H1 (cell line): ENCODE measurements at regions not wholly inside any gene's neighbourhood (a gene's known extent, or its start where the extent isn't known, plus 50 kb on each side); places are given as distances from the start of the nearest gene placed in this dataset.

Experiments used
- CTCF ChIA-PET: fragments of 300-600 bp; sonication (Branson Sonifier 250); formaldehyde crosslinking; loops from one replicate; lab custom pipeline; 2021; ENCODE audit not compliant: partially characterized antibody; lab: Charles Lee
- POLR2A ChIA-PET: fragments of 300-600 bp; sonication (Branson Sonifier 250); formaldehyde crosslinking; loops from one replicate; lab custom pipeline; 2021; ENCODE audit warnings: inconsistent platforms; ENCODE audit not compliant: partially characterized antibody; lab: Charles Lee
- DNase-seq, 2 experiments: peaks; one replicate each; pipeline versions ENCODE4 v3.0.0 to v3.0.0-alpha.2; 2010 to 2022; ENCODE audit warnings: low spot score in 2 of 2, low read depth in 1 of 2, mixed read lengths in 1 of 2
- FAIRE-seq: peaks from 2 replicates; lab custom pipeline; 2011; peaks lifted over from hg19 to GRCh38; lab: Jason Lieb, UNC
- H2AFZ ChIP-seq: 2 replicates; pipeline ENCODE4 v1.8.1; 2012; ENCODE audit warnings: low read length, inconsistent platforms
- H2AK5ac ChIP-seq: 2 replicates; pipeline ENCODE4 v1.6.1; 2013; ENCODE audit warnings: low read depth, low read length
- H2BK120ac ChIP-seq: replicated peaks from 2 replicates; pipeline ENCODE3; 2013; ENCODE audit warnings: low read depth, low read length, inconsistent platforms
- H2BK12ac ChIP-seq: 2 replicates; pipeline ENCODE4 v1.6.1; 2013; ENCODE audit warnings: low read depth, low read length
- H2BK15ac ChIP-seq: 2 replicates; pipeline ENCODE4 v1.6.1; 2013; ENCODE audit warnings: low read length
- H2BK20ac ChIP-seq: 2 replicates; pipeline ENCODE4 v1.6.1; 2013; ENCODE audit warnings: low read length
- H2BK5ac ChIP-seq: 2 replicates; pipeline ENCODE4 v1.6.1; 2013; ENCODE audit warnings: low read depth, low read length
- H3K14ac ChIP-seq: 2 replicates; pipeline ENCODE4 v1.6.1; 2013; ENCODE audit warnings: inconsistent platforms; ENCODE audit not compliant: insufficient read length
- H3K18ac ChIP-seq: 2 replicates; pipeline ENCODE4 v1.6.1; 2013; ENCODE audit warnings: low read length; ENCODE audit errors: extremely low read depth
- H3K23ac ChIP-seq: 2 replicates; pipeline ENCODE4 v1.6.1; 2013; ENCODE audit warnings: inconsistent platforms; ENCODE audit not compliant: insufficient read length
- H3K23me2 ChIP-seq: 2 replicates; pipeline ENCODE4 v1.6.1; 2013; ENCODE audit warnings: low read depth, low read length
- H3K27ac ChIP-seq: 2 replicates; pipeline ENCODE4 v1.6.1; 2011; ENCODE audit warnings: low read depth, low read length, inconsistent platforms
- H3K27me3 ChIP-seq, 4 experiments: replicated peaks in 1 of 4; 1 replicate in 1 of 4; 2 replicates in 3 of 4; pipeline versions ENCODE4 v1.6.1 to v1.8.1; 2011 to 2013; ENCODE audit warnings: low read length in 3 of 4, mild to moderate bottlenecking in 3 of 4, inconsistent platforms in 2 of 4, mixed read lengths in 2 of 4, moderate library complexity in 1 of 4; ENCODE audit not compliant: control insufficient read depth in 3 of 4, insufficient read depth in 3 of 4; ENCODE audit errors: extremely low read depth in 1 of 4
- H3K36me3 ChIP-seq, 4 experiments: 2 replicates each; pipeline versions ENCODE4 v1.6.1 to v1.8.1; 2011 to 2013; ENCODE audit warnings: mild to moderate bottlenecking in 4 of 4, low read length in 3 of 4, moderate library complexity in 2 of 4, control low read depth in 1 of 4, inconsistent platforms in 1 of 4; ENCODE audit not compliant: insufficient read depth in 4 of 4, control insufficient read depth in 2 of 4
- H3K4ac ChIP-seq: replicated peaks from 2 replicates; pipeline ENCODE3; 2013; ENCODE audit warnings: low read length, low read depth, mixed read lengths, inconsistent platforms; ENCODE audit not compliant: insufficient read length
- H3K4me1 ChIP-seq, 4 experiments: replicated peaks in 1 of 4; 1 replicate in 1 of 4; 2 replicates in 3 of 4; pipeline versions ENCODE4 v1.6.1 to v1.8.1; 2011 to 2013; ENCODE audit warnings: low read length in 3 of 4, inconsistent platforms in 2 of 4, mixed read lengths in 1 of 4; ENCODE audit not compliant: insufficient read depth in 4 of 4, control insufficient read depth in 3 of 4
- H3K4me2 ChIP-seq, 2 experiments: 2 replicates each; pipeline versions ENCODE4 v1.6.1 to v1.8.1; 2011 to 2013; ENCODE audit warnings: low read depth in 2 of 2, low read length in 2 of 2, control low read depth in 1 of 2, inconsistent platforms in 1 of 2, mild to moderate bottlenecking in 1 of 2; ENCODE audit not compliant: insufficient read depth in 1 of 2
- H3K4me3 ChIP-seq, 4 experiments: fragments of 200-600, 300-600 bp in 1 of 4; sonication (generic), shearing (Covaris generic), sonication (Bioruptor Twin) in 1 of 4; 2 replicates each; pipeline versions ENCODE4 v1.5.1 to v1.8.1; 2011 to 2016; ENCODE audit warnings: low read length in 4 of 4, low read depth in 3 of 4, control low read depth in 2 of 4, inconsistent platforms in 2 of 4, mild to moderate bottlenecking in 2 of 4, mixed read lengths in 1 of 4, moderate library complexity in 1 of 4; ENCODE audit not compliant: insufficient read depth in 2 of 4; ENCODE audit errors: extremely low read depth in 1 of 4
- H3K56ac ChIP-seq: replicated peaks from 2 replicates; pipeline ENCODE3; 2013; ENCODE audit warnings: low read depth, mild to moderate bottlenecking, mixed read lengths, low read length, inconsistent platforms; ENCODE audit not compliant: insufficient read length
- H3K79me1 ChIP-seq: 2 replicates; pipeline ENCODE4 v1.6.1; 2013; ENCODE audit warnings: low read depth, low read length, control low read depth
- H3K79me2 ChIP-seq, 2 experiments: 2 replicates each; pipeline versions ENCODE4 v1.6.1 to v1.8.1; 2012 to 2013; ENCODE audit warnings: low read length in 2 of 2, mild to moderate bottlenecking in 2 of 2, inconsistent platforms in 1 of 2; ENCODE audit not compliant: insufficient read depth in 2 of 2, control insufficient read depth in 1 of 2
- H3K9ac ChIP-seq, 4 experiments: replicated peaks in 1 of 4; 1 replicate in 1 of 4; 2 replicates in 3 of 4; pipeline versions ENCODE4 v1.6.1 to v1.8.1; 2011 to 2013; ENCODE audit warnings: low read depth in 3 of 4, low read length in 3 of 4, control low read depth in 2 of 4, mild to moderate bottlenecking in 2 of 4, moderate library complexity in 2 of 4, inconsistent platforms in 1 of 4; ENCODE audit errors: extremely low read depth in 1 of 4
- H3K9me3 ChIP-seq, 2 experiments: 2 replicates each; pipeline versions ENCODE4 v1.6.1 to v1.8.1; 2012 to 2013; ENCODE audit warnings: mild to moderate bottlenecking in 2 of 2, moderate library complexity in 2 of 2, control low read depth in 1 of 2, inconsistent platforms in 1 of 2, low read depth in 1 of 2, low read length in 1 of 2, mixed read lengths in 1 of 2; ENCODE audit not compliant: insufficient read depth in 2 of 2
- H4K20me1 ChIP-seq, 2 experiments: replicated peaks in 1 of 2; 2 replicates each; pipeline versions ENCODE3 to v1.8.1; 2011 to 2013; ENCODE audit warnings: inconsistent platforms in 2 of 2, low read length in 2 of 2, mild to moderate bottlenecking in 1 of 2; ENCODE audit not compliant: insufficient read depth in 2 of 2, control insufficient read depth in 1 of 2
- H4K5ac ChIP-seq: 2 replicates; pipeline ENCODE4 v1.6.1; 2013; ENCODE audit warnings: low read length, low read depth, mixed read lengths, inconsistent platforms; ENCODE audit not compliant: insufficient read length
- H4K8ac ChIP-seq: 2 replicates; pipeline ENCODE4 v1.8.0; 2013; ENCODE audit warnings: mild to moderate bottlenecking, moderate library complexity, low read length, inconsistent platforms; ENCODE audit not compliant: insufficient read depth; ENCODE audit errors: extremely low read depth
- H4K91ac ChIP-seq: replicated peaks from 2 replicates; pipeline ENCODE3; 2013; ENCODE audit warnings: low read length, mixed read lengths, inconsistent platforms; ENCODE audit not compliant: insufficient read length
- CBX8 ChIP-seq: fragments of 300-800, 300-1000 bp; sonication (generic); IDR thresholded peaks from 2 replicates; pipeline ENCODE4 v1.7.1; 2016; ENCODE audit warnings: low read depth, low read length, borderline replicate concordance
- CHD2 ChIP-seq: IDR thresholded peaks from 2 replicates; pipeline ENCODE4 v1.6.1; 2012; ENCODE audit warnings: low read length, improper control_type of control experiment
- CREB1 ChIP-seq: IDR thresholded peaks from 2 replicates; pipeline ENCODE4 v1.6.1; 2012; ENCODE audit warnings: inconsistent platforms
- HDAC2 ChIP-seq, 2 experiments: fragments of 300-600 bp in 1 of 2; sonication (generic) in 1 of 2; IDR thresholded peaks; 2 replicates each; pipeline ENCODE4 v1.6.1; 2011 to 2012; ENCODE audit warnings: low read depth in 2 of 2, low read length in 2 of 2, mild to moderate bottlenecking in 2 of 2, moderate library complexity in 2 of 2, borderline replicate concordance in 1 of 2, inconsistent platforms in 1 of 2
- KDM1A ChIP-seq: fragments of 200-600, 300-600 bp; sonication (generic); IDR thresholded peaks from 2 replicates; pipeline ENCODE4 v1.7.1; 2016; ENCODE audit warnings: mild to moderate bottlenecking, low read length, borderline replicate concordance
- SRF ChIP-seq: IDR thresholded peaks from 2 replicates; pipeline ENCODE4 v1.6.1; 2011; ENCODE audit warnings: mild to moderate bottlenecking, low read depth, low read length, moderate library complexity
- WGBS, 2 experiments: shearing (Covaris generic) in 1 of 2; methylation state at CpG; one replicate each; pipeline versions ENCODE4 v1.1.6 to v1.1.7; 2013 to 2015; ENCODE audit warnings: low lambda C conversion rate in 2 of 2, mixed read lengths in 2 of 2, inconsistent platforms in 1 of 2, low coverage in 1 of 2, missing lambda C conversion rate in 1 of 2; ENCODE audit not compliant: insufficient replicate concordance in 2 of 2, insufficient coverage in 1 of 2, insufficient read length in 1 of 2; ENCODE audit errors: extremely low coverage in 1 of 2, missing lambda C conversion rate in 1 of 2; 5-methylcytosine and 5-hydroxymethylcytosine counted together

DNA sequence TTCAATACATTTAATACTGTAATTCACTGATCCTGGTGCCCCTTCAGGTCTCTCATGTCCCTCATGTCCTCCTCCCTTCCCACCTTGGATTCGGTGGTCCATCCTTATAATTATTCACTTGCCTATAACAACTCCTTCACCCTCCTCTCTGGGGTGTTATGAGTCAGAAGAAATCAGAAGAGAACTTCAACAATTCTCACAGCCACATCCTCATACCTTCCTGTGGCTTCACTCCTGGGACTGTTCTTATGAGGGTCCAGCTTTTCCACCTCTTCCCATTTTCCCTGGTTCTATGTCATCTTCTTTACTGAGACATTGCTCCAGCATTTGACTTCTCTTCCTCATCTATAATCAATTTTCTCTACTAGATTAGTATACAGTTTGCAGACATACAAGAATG, 406.1 kb downstream of the NR2F1-AS1 start:
- Histone ChIP-seq H3K18ac (no peak overlapping the region), H2BK5ac (no peak overlapping the region), H2BK12ac (no peak overlapping the region), H2AK5ac (no peak overlapping the region), H3K36me3 (no peaks in the 10 kb centered on the region; a peak in 1 of 8 replicates), H3K9me3 (peaks cover 9 to 11% of the 10 kb centered on the region in 2 experiments; a peak in 3 of 4 replicates), H3K27ac (no peak overlapping the region), H4K8ac (no peak overlapping the region), H4K91ac (no peak overlapping the region), H4K5ac (no peak overlapping the region), H3K14ac (no peak overlapping the region), H2BK120ac (no peak overlapping the region), H3K4ac (no peak overlapping the region), H2AFZ (no peak overlapping the region), H3K4me2 (no peak overlapping the region), H2BK20ac (no peak overlapping the region), H3K56ac (no peak overlapping the region), H3K23ac (no peak overlapping the region), H3K4me3 (no peak overlapping the region), H3K27me3 (no peaks in the 10 kb centered on the region), H3K23me2 (no peaks in the 10 kb centered on the region; the same call in 1 of the 2 replicates), H4K20me1 (no peaks in the 10 kb centered on the region), H3K9ac (no peak overlapping the region), H3K79me1 (no peaks in the 10 kb centered on the region), H2BK15ac (no peak overlapping the region), H3K4me1 (no peaks in the 10 kb centered on the region), H3K79me2 (no peaks in the 10 kb centered on the region)
- DNase-seq (no peak), FAIRE-seq (no peak)
- TF ChIP-seq CBX8, result no peak
- TF ChIP-seq SRF, result no peak
- TF ChIP-seq HDAC2 (IDR thresholded peaks at IDR 0.05; ENCODE audit: borderline replicate concordance in 1 of 2, low read depth in 2 of 2, low read length in 2 of 2), result no peak
- no peak for TF ChIP-seq KDM1A
- no peak for TF ChIP-seq CREB1
- TF ChIP-seq CHD2, result no peak
- POLR2A ChIA-PET, result no interaction called here
- 100% methylated on average over 1 of the region's 1 CpG; no CpG with 5 or more reads in 1 of the 2 experiments for WGBS, 2 experiments
- CTCF ChIA-PET, result no interaction called here
